ENCODE measurements at regions not wholly inside any gene's neighbourhood (a gene's known extent, or its start where the extent isn't known, plus 50 kb on each side); places are given as distances from the start of the nearest gene placed in this dataset.

- no peak for ATAC-seq
- no peak for TF ChIP-seq ZC3H10 (CRISPR knock-in tag; IDR thresholded peaks at IDR 0.05)
- no peak for TF ChIP-seq ZNF565 (CRISPR knock-in tag; conservative IDR thresholded peaks at IDR 0.05; ENCODE audit: low read depth)
- TF ChIP-seq POU6F1 (CRISPR knock-in tag; IDR thresholded peaks at IDR 0.05; ENCODE audit: borderline replicate concordance, low read depth), result no peak
- TF ChIP-seq ZNF8 (CRISPR knock-in tag; IDR thresholded peaks at IDR 0.05), result no peak
- TF ChIP-seq CREB5 (CRISPR knock-in tag; IDR thresholded peaks at IDR 0.05; ENCODE audit: low read depth), result no peak
- no peak for TF ChIP-seq TOX (CRISPR knock-in tag; IDR thresholded peaks at IDR 0.05; ENCODE audit: borderline replicate concordance)
- TF ChIP-seq ESRRG (CRISPR knock-in tag; IDR thresholded peaks at IDR 0.05), result no peak
- TF ChIP-seq TCF4 (CRISPR knock-in tag; IDR thresholded peaks at IDR 0.05; ENCODE audit: borderline replicate concordance), result no peak
- TF ChIP-seq TSHZ2 (CRISPR knock-in tag; IDR thresholded peaks at IDR 0.05), result no peak
- TF ChIP-seq CSRNP3 (CRISPR knock-in tag; IDR thresholded peaks at IDR 0.05), result no peak
These were observed 292.0 kb downstream of the BRD1 start for GRCh38 chr22:49535527-49536125.

GRCh38 chr22:49535126-49535525, 292.5 kb downstream of the BRD1 start:
- no peak for ATAC-seq
- TF ChIP-seq ARNTL (CRISPR knock-in tag; IDR thresholded peaks at IDR 0.05; ENCODE audit: borderline replicate concordance, low read depth) (no peak), RARB (CRISPR knock-in tag; IDR thresholded peaks at IDR 0.05) (no peak), CSDC2 (CRISPR knock-in tag; IDR thresholded peaks at IDR 0.05) (no peak), ZNF565 (CRISPR knock-in tag; conservative IDR thresholded peaks at IDR 0.05; ENCODE audit: low read depth) (no peak), OSR1 (CRISPR knock-in tag; IDR thresholded peaks at IDR 0.05) (no peak), TSHZ2 (CRISPR knock-in tag; IDR thresholded peaks at IDR 0.05) (no peak), PPARA (CRISPR knock-in tag; IDR thresholded peaks at IDR 0.05; ENCODE audit: borderline replicate concordance) (no peak), BACH2 (CRISPR knock-in tag; IDR thresholded peaks at IDR 0.05; ENCODE audit: borderline replicate concordance) (no peak), GLIS3 (CRISPR knock-in tag; IDR thresholded peaks at IDR 0.05) (no peak), SNAI2 (CRISPR knock-in tag; IDR thresholded peaks at IDR 0.05) (no peak), ZC3H10 (CRISPR knock-in tag; IDR thresholded peaks at IDR 0.05) (no peak), ESRRG (CRISPR knock-in tag; IDR thresholded peaks at IDR 0.05) (no peak), POU6F1 (CRISPR knock-in tag; IDR thresholded peaks at IDR 0.05; ENCODE audit: borderline replicate concordance, low read depth) (no peak), ISL1 (CRISPR knock-in tag; IDR thresholded peaks at IDR 0.05) (no peak), ZNF8 (CRISPR knock-in tag; IDR thresholded peaks at IDR 0.05) (no peak), TCF4 (CRISPR knock-in tag; IDR thresholded peaks at IDR 0.05; ENCODE audit: borderline replicate concordance) (no peak), PATZ1 (CRISPR knock-in tag; IDR thresholded peaks at IDR 0.05; ENCODE audit: borderline replicate concordance) (no peak), CSRNP3 (CRISPR knock-in tag; IDR thresholded peaks at IDR 0.05) (no peak), TOX (CRISPR knock-in tag; IDR thresholded peaks at IDR 0.05; ENCODE audit: borderline replicate concordance) (no peak)

All from SK-N-SH treated with all-trans-retinoic acid at 6 μM for 48 hours (cell line).